Activated CD8-positive, alpha-beta memory T cell treated with anti-CD3 and anti-CD28 coated beads for 1 hour (primary cell): ENCODE measurements at regions not wholly inside any gene's neighbourhood (a gene's known extent, or its start where the extent isn't known, plus 50 kb on each side); places are given as distances from the start of the nearest gene placed in this dataset.
"Not testable (repeated sequence)": the region's sequence is repeated elsewhere in the genome, so short reads cannot be mapped to it uniquely, and the experiment has no call there.

ENCODE experiments used
- DNase-seq, 2 donors: peaks; one replicate each; pipeline ENCODE4 v3.0.0-alpha.2; 2020; ENCODE audit warnings: low read depth in 1 of 2; ENCODE audit errors: extremely low read depth in 1 of 2

DNA sequence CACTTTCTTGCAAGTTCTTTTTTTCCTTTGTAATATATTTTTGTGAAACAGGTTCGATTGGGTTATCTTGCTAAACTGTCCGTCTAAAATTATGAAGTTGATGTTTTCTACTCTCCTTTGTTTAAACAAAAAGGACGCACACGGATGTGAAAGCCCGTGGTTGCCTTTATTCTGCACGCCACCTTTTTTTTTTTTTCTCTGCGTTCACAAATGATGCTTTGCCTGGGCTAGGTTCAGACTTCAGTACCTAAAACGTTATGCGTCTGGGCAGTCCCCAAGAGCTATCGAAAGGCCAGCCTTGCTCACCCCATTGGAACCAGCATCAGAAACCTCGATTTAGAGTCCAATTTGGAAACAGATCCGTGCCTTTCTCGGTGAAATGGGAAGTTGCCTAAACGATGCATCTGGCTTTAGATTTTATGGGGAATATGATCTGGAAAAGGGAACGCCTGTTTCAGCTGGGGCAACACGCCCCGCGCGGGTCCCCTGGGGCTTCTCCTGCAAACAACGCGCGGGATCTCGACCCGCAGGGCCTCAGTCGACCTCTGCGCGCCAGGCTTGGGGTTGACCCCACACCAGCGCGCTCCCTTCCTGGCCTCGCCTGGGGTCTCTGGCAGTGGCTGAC is 113.9 kb downstream of the KCNRG start:
- DNase-seq: no peak

DNA sequence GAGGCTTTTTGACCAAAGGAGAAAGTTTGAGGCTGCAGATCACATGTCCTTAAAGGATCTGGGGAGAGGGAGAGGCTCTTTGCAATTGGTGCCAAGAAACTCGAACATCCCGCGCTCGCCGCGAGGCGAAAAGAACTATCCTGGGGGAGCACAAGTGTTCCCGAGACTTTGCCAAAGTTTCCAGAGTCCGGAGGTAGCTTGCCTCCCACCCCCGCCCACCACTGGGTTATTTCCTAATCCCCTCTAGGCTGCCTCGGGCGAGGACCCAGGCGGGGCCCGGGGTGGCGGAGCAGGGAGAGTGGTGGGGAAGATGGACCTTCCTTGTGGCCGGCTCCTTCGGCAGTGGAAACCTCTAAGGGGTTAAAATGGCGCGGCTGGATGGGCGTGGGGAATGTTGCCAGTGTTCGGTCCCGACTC is 114.5 kb downstream of the KCNRG start:
- no peak for DNase-seq

DNA sequence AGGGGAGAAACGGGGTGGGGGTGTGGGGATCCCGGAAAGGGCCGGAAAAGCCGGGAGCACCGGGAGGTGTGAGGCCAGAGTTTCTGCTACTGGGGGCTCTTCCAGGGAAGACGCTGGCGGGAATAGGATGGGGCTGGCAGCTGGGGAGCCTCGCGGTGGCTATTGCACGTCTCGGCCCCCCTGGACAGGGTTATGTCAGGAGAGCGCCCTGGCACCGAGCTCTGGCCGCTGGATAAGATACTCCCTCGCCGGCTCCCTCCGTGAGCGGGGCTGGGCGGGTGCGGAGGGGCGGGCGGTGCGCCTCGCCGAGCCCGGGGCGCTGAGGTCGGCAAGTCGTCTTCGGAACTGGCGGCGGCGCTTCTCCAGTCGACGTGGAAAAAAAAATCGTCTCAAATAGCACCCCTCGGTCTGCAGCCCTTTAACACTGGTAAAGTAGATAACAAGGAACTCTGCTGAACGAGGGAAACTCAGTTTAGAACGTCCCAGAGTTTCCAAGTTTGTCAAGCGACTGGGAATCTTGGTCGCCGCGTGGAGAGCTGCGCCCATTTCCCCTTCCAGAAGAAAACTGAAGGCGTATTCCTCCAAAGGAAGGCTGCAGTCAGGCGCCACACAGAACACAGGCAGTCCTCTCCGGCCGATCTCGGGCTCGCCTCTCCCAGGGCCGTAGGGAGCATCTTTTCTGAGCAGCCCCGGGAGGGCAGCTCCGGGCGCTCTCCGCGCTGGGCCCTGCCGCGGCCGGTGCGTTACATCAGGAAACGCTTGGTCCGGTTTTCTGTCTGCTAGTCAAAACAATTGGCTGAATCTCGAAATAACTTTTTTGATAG is 115.1 kb downstream of the KCNRG start:
- DNase-seq: no peak

DNA sequence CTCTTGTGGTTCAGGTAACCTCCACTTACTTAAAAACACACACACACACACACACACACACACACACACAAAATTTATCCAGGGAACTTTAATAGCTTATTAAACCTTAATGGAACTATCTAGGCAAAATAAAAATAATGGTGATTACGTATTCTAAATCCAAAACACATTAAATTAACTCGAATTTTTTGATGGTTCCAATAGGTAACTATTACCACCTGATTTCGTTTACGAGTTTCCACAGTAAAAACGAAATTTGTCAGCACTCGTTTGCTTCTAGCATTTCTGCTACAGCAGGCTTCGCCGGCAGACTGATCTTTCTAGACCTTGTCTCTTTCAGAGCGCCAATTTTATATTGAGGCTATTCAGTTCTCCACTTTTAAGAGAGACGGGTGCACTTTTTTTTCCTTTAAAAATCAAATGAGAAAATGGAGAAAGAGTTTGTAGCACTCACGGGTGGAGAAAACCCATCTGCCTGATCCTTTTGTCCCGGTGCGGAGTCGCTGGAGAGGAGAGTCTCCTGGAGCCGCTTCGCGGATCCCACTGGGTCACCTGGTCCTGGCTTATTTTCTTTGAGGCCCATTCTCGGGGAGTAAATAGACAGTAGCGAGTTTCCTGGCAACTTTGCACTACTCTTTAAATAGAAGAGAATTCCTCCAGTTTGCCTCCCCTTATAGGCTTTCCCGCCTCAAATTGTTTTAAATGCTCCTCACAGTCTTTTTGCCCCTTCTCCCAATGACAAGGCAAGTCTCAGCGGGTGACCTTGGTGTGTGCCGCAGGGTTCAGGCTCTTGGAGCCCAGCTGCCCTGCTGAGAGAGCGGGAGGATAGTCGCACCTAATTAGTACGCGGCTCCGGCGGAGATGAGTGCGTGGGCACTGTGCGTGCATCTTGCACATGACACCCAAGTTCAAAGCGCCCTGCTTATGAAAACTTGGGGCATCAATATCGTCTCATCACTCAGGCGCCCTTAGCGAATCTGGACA is 117.0 kb downstream of the KCNRG start:
- DNase-seq: no peak

DNA sequence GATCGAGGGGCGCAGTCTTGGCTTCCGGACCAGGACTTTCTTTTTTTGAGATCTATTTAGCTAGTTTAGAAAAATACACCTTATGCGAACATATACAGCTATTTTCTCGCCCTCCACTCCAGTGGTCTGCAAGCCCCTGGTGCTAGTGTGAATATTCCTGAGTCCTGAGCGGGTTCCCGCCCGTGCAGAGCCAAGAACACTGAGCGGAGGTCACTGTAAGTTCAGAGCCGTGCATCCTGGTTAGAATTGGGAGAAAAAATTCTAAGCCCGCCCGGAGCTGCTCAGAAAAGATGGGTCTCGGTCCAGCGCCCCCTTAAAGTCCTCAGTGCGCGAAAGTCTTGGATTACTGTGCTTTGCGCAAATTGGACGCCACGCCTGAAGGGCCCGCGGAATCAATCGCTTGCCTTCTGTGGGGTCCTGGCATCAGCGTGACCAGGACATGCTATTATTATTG is 117.7 kb downstream of the KCNRG start:
- no peak for DNase-seq

DNA sequence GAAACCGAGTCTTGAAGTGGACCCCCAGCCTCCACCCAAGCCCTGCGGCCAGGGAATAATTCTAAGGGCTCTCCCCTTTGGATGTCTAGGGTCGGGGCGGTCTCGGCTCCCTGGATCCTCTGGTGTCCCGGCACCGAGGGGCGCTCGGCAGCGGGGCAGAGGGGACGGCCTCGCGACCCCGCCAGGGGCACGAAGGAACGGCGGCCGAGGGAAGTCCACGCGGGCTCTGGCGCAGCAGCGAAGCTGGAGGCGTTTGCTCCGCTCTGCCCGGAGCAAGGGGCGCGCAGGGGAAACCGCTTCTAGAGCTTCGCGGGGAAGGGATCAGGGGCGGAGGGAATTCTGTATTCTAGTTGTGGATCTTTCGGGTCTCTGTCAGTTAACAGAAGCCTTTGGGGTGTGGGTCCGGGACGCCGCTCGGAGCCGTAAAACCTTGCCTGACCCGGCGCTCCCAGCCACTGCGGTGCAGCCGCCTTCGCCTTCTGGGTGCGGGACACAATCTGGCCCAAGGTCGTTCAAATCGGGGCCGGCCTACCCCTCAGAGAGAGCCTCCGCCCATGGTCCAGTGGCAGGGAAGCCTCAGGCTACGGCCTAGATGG is 118.2 kb downstream of the KCNRG start:
- no peak for DNase-seq

DNA sequence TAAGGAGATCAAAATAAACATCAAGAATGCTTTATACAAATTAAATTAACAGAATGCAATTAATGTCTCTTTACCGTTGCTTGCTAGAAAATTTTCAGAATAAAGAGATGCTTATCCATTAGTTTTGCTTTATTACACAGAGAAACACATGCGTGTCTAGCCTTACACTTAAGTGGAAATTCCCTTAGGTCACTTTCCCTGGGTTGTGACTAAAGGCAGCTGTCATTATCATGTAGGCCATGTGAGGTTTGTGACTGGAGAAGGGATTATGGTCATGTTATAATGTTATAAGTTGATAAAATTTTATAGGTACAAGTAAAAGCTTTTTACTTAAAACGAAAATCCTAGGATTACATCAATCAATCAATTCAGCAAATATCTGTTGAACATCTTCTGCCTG is 121.0 kb downstream of the KCNRG start:
- no peak for DNase-seq

DNA sequence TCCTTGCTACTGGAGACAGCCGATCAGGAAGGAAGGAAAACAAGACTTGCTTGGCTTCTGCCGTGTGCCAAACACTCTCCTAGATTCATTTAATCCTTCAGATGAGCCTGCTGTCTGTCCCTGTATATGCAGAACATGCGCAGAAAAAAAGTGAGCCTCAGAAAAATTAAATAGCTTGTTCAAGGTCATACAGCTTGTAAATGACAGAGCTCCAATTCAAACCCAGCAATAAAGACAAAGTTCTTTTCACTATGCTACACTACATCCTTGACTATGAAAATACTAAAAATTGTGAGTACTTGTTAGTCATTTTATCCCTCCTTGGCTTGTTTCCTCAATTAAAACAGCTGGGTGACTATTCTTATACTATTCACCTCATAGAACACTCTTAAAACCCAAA is 121.4 kb downstream of the KCNRG start:
- no peak for DNase-seq

DNA sequence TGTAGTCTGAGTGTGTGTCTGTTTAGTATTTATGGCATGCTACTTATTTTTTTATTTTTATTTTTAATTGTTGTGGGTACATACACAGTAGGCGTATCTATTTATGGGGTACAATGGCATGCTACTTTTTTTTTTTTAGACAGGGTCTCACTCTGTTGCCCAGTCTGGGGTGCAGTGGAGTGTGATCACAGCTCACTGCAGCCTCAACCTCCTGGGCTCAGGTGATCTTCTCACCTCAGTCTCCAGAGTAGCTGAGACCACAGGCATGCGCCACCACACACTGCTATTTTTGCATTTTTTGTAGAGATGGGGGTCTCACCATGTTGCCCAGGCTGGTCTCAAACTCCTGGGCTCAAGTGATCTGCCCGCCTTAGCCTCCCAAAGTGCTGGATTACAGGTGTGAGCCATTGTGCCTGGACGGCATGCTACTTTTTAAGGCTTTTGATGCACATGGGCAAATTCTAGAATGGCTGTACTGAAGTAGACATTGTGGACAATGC is 124.2 kb downstream of the KCNRG start:
- not testable (repeated sequence) for DNase-seq

DNA sequence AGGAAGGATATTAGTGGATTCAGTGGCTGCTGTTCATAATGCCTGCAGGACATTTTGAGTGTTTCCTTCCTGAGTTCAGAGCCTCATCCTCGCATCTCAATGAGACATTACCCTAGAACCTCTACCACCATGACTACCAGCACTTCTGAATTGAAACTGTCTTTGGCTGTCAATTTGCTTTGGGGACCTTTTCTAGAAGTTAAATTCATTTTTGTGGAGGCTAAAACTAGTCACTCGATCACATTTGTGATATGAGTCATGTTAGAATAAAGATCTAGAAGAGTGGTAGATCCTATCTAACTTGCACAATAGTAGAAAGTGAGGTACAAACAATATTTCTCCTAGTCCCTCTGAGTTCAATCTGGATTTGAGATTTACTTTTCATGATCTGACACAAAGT is 124.9 kb downstream of the KCNRG start:
- DNase-seq: no peak

DNA sequence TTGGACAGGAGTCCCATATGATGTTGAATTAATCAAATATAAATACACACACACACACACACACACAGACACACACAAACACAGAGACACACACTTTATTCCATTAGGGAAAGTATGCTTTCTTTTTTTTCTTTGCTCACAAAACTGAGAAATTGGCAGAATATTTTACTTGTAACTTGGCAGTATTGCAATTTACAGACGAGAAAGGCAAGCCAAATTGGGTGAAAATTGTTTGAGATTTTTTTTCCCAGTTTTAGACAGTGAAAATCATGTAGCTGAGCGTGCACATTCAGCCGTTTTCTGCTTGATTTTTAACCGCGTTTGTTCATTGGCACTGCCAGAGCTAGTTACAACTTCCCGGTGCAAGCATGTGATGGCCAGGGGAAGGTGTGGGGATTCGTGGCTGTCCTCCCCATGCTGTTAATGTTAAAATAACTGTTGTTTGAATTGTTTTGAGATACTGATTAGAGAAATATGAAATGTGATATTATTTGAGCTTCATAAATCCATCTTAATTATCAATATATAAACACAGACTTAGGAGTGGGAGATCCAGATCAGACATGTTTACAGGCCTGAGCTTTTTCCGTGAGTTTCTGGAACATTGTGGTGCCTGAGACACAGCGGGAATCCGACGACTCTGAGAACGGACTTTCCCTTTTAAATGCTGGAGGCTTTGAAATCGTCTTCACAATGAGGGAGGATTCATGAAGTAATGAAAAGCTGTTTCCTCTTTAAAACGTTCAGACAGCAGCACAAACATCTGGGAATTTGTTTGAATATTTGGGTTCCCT is 125.5 kb downstream of the KCNRG start:
- DNase-seq: no peak

DNA sequence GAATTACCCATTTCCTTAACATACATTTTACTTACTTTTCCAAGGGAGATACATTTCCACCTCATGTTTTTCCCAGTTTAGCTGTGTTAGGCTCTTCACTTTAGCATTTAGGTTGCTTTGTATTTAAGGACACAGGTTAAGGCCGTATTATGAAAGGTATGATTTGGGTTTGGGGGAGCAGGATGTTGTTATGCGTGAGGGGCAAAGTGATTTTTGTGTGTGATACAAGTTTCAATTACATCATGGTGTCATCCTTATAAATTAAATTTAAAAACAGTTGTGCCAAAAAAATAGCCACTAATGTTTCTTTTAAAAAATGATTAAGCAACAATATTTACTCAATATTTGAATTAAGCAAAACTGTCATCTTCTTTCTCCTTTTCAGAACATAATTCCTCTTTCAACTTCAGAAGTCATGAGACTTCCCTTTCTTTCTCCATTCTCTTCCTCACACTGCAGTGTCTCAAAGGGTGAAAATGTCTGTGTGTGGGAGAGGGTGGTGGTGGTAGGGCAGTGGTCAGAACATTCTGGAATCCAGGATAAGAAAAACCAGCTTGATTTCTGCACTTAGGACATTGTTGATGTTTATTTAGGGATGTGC is 126.2 kb downstream of the KCNRG start:
- DNase-seq: no peak

DNA sequence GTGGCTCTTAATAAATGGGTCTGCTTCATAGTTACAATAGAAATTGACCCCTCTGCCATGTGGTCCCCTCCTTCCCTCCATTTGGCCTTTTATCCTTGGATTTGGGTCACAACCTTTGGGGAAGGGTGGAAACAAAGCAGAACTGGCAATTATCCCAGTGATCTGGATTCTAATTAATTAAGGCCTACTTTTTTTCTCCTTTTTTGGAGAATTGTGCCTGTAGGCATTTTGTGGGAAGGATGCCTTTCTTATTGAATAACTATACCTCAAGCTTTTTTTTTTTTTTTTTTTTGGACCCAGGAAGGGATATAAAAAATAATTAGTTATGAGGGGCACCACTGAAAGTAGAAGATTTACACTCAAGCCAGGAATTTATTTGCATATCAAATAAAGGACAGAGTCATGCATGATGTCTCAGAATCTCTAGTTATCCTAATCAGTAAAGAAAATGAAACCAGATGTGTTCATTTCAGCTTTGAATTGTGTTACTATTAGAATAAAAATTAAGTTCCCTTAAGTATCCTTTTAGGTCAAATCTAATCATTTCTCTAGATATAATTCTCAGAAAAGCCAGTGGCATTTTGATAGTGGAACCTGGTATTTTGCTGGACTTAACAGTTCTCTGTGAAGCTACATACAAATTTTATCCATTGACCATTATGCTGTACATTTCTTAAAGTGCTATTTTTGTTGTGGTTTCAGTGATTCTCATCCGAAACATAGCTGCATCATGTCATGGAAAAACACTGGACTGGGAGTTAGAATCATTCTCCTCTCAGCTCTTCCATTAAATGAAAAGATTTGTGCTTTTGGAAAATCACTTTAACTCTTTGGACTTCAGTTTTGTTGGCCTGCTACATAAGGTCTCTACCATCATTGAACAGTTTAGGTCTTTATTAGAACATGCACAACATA is 129.3 kb downstream of the KCNRG start:
- no peak for DNase-seq

DNA sequence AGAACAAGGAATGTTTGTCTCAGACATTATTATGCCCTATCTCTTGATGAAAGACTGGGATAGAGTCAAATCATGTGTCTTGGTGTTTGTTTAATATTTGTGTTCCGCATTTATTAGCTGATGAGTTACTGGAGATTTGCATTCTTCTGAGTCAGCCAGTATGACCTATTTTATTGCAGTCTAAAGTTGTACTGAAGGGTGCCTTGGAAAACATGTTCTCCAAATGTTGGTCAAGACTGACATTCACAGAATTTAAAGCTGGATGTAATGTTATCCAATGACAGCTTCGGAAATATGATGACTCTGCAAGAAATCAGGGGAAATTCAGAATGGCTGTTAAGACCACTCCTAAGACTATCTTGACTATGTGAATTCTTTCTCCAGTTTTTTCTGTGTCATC is 134.0 kb downstream of the KCNRG start:
- no peak for DNase-seq

DNA sequence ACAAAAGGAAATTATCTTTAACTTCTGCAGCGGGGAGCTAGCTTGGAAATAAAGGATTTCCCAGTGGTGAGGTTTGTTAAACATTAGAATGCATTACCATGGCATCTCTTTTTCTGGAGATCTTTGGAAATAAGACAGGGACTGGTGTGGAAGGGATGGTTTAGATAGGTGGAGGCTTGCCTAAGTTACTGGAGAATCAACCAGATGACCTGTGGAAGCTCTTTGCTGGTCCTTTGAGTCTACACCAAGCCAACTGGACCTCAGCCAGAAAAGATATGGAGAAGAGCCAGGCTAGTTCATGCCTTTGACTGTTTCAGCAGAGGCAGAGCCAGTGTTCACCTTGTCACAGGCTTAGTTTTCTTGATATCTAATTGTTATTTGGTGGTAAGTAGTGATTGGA is 134.7 kb downstream of the KCNRG start:
- no peak for DNase-seq

DNA sequence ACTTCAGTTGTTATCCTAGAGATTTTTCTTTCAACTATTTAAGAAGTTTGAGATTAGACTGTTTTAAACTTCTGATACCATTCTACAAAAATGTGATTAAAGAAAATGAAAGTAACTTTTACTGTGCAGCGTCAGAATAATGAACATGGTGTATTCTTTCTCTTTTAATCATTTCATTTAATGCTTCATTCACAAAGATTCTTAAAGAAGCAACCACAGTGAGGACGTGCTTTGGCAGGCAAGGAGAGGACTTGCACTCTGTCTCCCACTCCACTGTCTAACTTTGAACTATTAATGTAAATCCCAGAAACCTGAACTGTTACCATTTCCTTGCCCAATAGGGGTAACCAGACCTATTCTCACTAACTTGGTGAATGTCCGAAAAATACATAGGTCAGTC is 137.0 kb downstream of the KCNRG start:
- no peak for DNase-seq

DNA sequence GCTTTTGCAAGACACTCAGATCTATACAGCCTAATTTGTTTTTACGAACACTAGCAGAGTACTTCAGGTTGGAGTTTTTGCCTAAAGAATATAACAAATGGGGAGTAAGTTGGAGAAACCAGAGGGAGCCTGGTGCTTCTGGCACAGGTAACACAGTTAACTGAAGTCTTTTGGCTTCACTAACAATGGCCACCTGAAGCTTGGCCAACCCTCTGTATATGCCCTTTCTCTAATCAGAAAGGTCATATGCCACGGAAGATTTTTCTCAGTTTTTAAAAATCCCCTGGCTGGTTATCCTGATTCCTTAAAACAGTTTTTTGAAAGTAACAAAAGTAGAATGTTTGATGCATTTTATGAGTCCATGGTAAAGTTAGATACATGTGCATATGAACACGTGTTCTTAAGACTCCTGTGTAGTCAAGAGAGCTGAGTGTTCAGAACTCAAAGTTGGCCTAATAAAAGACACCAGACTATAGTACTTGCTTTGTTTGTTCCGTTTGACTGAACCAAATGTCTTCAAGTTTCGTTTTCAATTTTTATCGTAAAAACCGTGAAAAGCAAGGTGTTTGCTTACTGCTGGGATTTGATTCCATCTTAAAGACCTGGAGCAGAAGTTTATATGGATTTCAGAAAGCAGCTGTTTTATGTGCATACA is 137.5 kb downstream of the KCNRG start:
- no peak for DNase-seq

DNA sequence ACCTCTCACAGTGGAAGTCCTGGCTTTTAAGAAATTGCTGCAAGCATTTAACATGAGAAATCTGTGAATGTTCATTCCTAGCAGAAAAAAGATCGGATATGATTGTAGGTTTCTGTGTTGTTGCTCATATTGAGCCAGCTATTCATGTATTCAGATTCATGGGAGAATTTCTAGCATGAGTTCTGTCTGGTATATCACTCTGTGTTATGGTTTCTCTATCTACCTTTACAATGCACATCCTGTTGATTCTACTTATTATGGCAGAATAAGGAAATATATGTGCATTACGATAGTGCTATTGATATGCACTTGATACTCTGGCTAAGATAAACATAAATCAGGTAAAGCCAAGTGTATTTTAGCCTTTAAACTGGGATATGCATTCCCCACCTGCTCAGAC is 138.2 kb downstream of the KCNRG start:
- no peak for DNase-seq
